GM19043 (cell line): ENCODE measurements at regions not wholly inside any gene's neighbourhood (a gene's known extent, or its start where the extent isn't known, plus 50 kb on each side); places are given as distances from the start of the nearest gene placed in this dataset.
"Not testable (repeated sequence)": the region's sequence is repeated elsewhere in the genome, so short reads cannot be mapped to it uniquely, and the experiment has no call there.

Experiments
- ATAC-seq: cut with Tn5 transposase; IDR thresholded peaks from one replicate; pipeline ENCODE4 v1.9.1; 2021; ENCODE audit warnings: low read depth; ENCODE audit not compliant: unreplicated experiment

- ATAC-seq: no peak
Measured at GRCh38 chr3:34569437-34569836, 771.0 kb downstream of the PDCD6IP start.

DNA sequence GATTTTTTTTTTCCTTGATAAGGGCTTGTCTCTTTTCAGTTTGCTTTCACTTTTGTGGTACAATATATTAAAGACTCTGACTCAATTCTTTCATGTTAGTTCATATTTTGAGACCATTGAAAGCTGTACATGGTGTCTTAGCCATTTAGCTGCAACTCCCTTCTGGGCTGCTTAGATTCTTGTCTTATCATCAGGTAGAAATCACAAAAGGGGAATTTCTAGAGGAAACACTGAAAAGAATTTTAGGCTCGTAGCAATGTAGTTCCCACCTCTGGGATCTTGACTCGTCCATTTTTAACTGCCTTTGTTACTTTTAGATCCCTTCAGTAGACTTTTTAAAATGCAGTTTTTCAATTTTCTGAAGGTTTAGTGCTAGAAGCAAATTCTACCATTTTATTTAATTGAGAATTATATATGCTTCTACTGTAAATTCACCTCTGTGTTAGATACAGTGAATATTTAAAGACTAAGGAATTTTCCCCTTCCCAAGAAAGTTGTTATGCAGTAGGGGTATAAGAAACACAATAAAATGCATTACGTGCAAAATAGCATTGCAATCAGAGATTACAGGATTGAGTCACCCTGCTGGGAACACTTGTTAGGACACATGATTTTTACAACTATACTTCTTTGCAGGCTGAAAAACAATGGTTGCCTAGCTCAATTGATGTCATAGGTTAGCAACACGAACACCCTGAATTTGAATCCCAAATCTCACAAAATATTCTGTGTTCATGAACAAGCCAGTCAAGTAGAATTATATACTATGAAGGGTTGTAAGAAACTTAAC, 772.7 kb downstream of the PDCD6IP start:
- no peak for ATAC-seq

GRCh38 chr3:34571714-34572113, 773.3 kb downstream of the PDCD6IP start:
- ATAC-seq: no peak

GRCh38 chr3:34575776-34576175, 777.3 kb downstream of the PDCD6IP start:
- ATAC-seq: no peak

- no peak for ATAC-seq
Measured at GRCh38 chr3:34582055-34582454, 783.6 kb downstream of the PDCD6IP start.

DNA sequence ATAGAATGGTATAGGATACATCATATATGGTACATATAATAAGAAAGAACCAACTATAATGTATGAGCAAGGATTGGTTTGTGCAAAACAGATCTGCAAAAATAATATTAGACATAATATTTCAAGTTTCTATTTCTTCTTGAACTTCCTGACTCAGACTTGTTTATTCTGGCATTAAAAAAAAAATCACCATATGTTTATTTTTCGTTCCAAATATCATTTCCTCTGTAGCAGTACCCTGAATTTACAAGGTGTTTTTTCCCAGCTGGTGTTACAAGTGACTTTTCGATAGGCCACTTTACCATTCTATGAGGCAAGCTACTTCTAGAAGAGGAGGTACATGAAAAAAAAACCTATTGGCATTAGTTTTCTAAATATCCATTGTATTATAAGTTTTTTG, 785.0 kb downstream of the PDCD6IP start:
- no peak for ATAC-seq

GRCh38 chr3:34584971-34585370, 786.5 kb downstream of the PDCD6IP start:
- ATAC-seq: no peak

GRCh38 chr3:34599595-34599994, 801.2 kb downstream of the PDCD6IP start:
- no peak for ATAC-seq

DNA sequence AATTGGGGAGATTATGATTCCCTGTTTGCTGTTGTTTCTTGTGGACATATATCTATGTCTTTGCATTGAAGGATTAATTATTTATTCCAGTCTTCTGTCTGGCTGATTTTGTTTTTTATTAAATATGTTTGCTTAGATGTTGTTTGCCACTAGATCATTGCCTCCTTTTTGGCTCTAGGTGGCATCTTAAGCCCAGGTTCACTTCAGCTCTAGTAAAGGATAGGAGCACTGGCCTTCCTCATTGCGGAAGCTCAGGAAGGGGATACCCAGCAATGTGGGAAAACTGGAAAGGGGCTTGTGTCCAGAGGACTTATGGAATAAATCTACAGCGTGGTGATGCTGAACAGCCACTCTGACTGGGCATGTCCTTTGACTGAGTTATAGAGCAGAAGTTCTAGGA, 821.6 kb downstream of the PDCD6IP start:
- no peak for ATAC-seq

DNA sequence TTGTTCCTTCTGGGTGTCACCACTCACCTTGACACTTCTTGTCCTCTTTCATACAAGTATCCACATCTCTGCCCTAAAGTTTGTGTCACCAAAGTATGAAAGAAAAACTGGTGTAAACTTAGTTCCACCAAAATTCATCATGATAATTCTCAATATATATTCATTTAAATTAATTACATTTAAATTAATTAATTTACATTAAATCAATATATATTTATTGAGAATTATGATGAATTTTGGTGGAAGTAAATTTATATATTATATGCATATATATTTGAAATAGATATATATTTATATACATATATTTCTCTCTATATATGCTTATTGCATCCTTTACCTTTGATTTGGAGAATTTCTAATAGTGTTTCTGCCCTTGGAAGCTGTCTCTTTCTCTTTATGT, 828.3 kb downstream of the PDCD6IP start:
- no peak for ATAC-seq

GRCh38 chr3:34634939-34635338, 836.5 kb downstream of the PDCD6IP start:
- no peak for ATAC-seq

DNA sequence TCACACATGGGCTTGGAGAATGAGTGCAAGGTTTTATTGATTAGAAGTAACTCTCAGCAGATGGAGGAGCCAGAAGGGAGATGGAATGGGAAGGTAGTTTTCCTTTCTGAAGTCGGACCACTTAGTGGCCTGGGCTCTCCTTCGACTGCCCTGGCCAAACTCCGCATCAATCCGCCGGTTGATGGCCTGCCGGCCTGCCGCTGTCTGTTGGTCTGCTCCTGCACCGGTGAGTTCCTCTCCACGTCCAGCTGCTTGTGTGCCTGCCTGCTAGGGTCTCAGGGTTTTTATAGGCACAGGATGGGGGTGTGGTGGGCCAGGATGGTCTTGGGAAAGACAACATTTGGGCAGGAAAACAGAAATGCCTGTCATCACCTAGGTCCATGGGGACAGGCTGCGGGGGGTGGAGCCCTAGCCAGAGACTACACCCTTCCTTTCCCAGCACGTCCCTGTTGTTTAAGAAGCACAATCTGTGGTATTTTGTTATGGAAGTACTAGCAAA, 837.0 kb downstream of the PDCD6IP start:
- ATAC-seq: no peak

DNA sequence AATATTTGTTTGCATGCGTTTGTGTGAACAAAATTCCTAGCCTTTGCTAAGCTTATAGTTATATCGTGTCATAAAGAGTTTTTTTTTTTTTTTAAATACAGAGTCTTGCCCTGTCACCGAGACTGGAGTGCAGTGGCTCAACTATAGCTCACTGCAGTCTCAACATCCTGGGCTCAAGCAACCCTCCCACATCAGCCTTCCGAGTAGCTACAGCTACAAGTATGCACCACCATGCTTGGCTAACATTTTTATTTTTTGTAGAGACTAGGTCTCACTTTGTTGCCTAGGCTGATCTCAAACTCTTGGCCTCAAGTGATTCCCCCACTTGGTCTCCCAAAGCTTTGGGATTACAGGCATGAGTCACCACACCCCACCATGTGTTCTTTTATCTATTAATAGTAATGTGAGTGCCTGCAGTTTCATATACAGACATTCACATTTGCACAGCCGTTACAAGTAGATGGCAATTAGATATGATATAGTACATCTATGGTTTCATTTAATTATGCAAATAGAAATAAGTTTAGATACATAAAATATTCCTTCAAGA, 848.6 kb downstream of the PDCD6IP start:
- ATAC-seq: no peak

GRCh38 chr3:34650131-34650530, 851.7 kb downstream of the PDCD6IP start:
- no peak for ATAC-seq

GRCh38 chr3:34668915-34669314, 870.5 kb downstream of the PDCD6IP start:
- no peak for ATAC-seq

- no peak for ATAC-seq
Measured at GRCh38 chr3:34669490-34669889, 871.1 kb downstream of the PDCD6IP start.

DNA sequence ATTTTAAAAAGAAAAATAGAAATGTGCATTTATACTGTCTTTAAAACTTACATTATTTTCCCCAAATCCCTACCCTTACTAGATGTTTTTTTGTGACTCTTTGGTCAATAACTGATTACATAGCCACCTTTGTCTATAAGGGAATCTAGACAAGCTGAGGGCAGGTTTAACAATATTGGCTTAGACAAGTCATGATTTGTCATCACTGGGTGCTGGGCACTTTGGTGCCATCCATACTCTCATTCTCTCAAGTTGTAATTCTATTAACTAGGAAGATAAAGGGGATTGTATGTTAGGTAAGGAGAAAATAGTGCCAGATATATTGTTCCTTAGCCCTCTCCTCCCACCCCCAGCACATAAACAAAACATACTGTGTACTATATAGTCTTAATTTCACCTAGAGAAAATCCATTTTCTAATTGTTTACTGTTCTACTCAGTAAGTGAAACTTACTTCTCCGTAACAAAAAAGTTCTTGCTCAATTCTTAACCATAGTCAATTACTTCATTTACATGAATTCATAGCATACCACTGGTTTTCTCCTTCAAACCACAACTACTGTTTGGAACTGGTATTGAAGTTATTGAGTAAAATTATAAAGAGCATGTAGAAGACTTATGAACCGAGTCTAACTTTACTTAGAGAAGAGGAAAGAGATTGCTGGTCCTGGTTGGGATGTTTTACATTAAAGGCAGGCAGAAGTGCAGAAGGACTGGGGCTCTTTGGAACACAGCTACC, 877.1 kb downstream of the PDCD6IP start:
- ATAC-seq: no peak

DNA sequence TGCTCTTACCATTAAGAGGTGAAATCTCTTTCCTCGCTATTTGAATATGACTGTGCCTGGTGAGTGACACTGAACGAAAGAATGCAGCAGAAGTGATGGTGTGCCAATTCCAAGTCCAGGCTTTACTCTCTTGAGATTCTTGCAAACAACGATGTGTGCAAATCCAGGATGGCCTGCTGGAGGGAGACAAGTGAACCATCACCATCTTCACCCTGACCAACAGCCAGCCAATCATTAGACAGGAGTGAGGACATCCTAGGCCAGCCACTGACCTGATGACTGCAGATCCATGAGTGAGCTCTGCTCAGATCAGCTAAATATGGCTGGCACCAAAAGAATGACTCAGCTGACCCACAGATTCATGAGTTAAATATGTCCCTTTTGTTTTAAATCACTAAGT, 878.0 kb downstream of the PDCD6IP start:
- no peak for ATAC-seq

DNA sequence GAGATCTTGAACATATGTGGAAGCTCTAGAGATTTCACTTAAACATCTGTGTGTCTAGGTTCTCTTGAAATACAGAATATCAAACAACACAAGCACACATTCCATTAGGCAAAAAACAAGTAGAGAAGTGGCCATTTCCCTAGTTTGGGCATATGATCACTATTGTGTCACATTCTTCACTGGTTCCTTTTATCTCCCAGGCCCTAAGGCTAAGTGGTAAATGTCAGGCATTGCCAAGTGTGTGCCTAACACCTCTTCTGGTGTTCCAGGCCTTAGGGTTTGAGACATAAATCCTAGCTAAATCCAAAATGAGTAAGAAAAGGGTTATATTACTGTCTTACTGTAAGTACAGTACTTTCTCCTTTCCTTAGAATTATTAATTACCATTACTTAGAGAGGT, 880.1 kb downstream of the PDCD6IP start:
- no peak for ATAC-seq

- not testable (repeated sequence) for ATAC-seq
Measured at GRCh38 chr3:34679055-34679454, 880.6 kb downstream of the PDCD6IP start.

- no peak for ATAC-seq
Measured at GRCh38 chr3:34683851-34684250, 885.4 kb downstream of the PDCD6IP start.

- no peak for ATAC-seq
Measured at GRCh38 chr3:34686541-34686940, 888.1 kb downstream of the PDCD6IP start.
